ENCODE measurements at regions not wholly inside any gene's neighbourhood (a gene's known extent, or its start where the extent isn't known, plus 50 kb on each side); places are given as distances from the start of the nearest gene placed in this dataset.

DNA sequence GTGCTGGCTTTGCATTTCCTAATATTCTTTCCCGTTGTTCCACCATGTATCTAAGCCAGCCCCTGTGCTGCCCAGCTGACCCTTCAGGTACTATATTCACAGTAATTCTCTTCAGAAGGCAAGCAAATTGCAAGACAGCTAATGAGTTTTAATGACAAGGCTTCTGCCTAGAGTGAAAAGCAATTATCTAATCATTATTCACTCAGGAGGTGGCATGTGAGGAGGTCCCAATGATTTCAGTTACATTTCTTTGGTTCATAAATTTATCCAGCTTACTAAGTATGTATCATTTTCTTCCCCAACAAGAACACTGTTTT is 123.0 kb downstream of the RASGEF1B start:
- TF ChIP-seq, protein P1, sequence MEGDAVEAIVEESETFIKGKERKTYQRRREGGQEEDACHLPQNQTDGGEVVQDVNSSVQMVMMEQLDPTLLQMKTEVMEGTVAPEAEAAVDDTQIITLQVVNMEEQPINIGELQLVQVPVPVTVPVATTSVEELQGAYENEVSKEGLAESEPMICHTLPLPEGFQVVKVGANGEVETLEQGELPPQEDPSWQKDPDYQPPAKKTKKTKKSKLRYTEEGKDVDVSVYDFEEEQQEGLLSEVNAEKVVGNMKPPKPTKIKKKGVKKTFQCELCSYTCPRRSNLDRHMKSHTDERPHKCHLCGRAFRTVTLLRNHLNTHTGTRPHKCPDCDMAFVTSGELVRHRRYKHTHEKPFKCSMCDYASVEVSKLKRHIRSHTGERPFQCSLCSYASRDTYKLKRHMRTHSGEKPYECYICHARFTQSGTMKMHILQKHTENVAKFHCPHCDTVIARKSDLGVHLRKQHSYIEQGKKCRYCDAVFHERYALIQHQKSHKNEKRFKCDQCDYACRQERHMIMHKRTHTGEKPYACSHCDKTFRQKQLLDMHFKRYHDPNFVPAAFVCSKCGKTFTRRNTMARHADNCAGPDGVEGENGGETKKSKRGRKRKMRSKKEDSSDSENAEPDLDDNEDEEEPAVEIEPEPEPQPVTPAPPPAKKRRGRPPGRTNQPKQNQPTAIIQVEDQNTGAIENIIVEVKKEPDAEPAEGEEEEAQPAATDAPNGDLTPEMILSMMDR (IDR thresholded peaks at IDR 0.05), result no peak
- TF ChIP-seq POLR2A (IDR thresholded peaks at IDR 0.05), result no peak
